ENCODE measurements at regions not wholly inside any gene's neighbourhood (a gene's known extent, or its start where the extent isn't known, plus 50 kb on each side); places are given as distances from the start of the nearest gene placed in this dataset.
"Not testable (repeated sequence)": the region's sequence is repeated elsewhere in the genome, so short reads cannot be mapped to it uniquely, and the experiment has no call there.

- TF ChIP-seq CTCF (IDR thresholded peaks at IDR 0.05; ENCODE audit: borderline replicate concordance, control extremely low read depth, extremely low read depth, insufficient read depth, missing control alignments), result no peak
- in situ Hi-C loops (cut with MboI; ENCODE audit: low sequenced_read_pairs, unreplicated experiment), result no loop called here
- no peak for DNase-seq (ENCODE audit: low spot score)
These were observed 268.8 kb upstream of the IRX1 start for GRCh38 chr5:3326841-3327232.

- in situ Hi-C loops (cut with MboI; ENCODE audit: low sequenced_read_pairs, unreplicated experiment), result no loop called here
- no peak for TF ChIP-seq CTCF (IDR thresholded peaks at IDR 0.05; ENCODE audit: borderline replicate concordance, control extremely low read depth, extremely low read depth, insufficient read depth, missing control alignments)
- DNase-seq (ENCODE audit: low spot score), result no peak
These were observed 269.4 kb upstream of the IRX1 start for GRCh38 chr5:3325972-3326840.

GRCh38 chr5:3325201-3325971, 270.2 kb upstream of the IRX1 start:
- DNase-seq (ENCODE audit: low spot score), result no peak
- TF ChIP-seq CTCF (IDR thresholded peaks at IDR 0.05; ENCODE audit: borderline replicate concordance, control extremely low read depth, extremely low read depth, insufficient read depth, missing control alignments), result no peak
- in situ Hi-C loops (cut with MboI; ENCODE audit: low sequenced_read_pairs, unreplicated experiment), result no loop called here

- no peak for DNase-seq (ENCODE audit: low spot score)
- TF ChIP-seq CTCF (IDR thresholded peaks at IDR 0.05; ENCODE audit: borderline replicate concordance, control extremely low read depth, extremely low read depth, insufficient read depth, missing control alignments), result no peak
- in situ Hi-C loops (cut with MboI; ENCODE audit: low sequenced_read_pairs, unreplicated experiment), result no loop called here
These were observed 271.1 kb upstream of the IRX1 start for GRCh38 chr5:3324421-3325101.

GRCh38 chr5:3323966-3324365, 271.7 kb upstream of the IRX1 start:
- DNase-seq (ENCODE audit: low spot score); in situ Hi-C loops (cut with MboI; ENCODE audit: low sequenced_read_pairs, unreplicated experiment): not testable (repeated sequence)

- in situ Hi-C loops (cut with MboI; ENCODE audit: low sequenced_read_pairs, unreplicated experiment), result no loop called here
- no peak for TF ChIP-seq CTCF (IDR thresholded peaks at IDR 0.05; ENCODE audit: borderline replicate concordance, control extremely low read depth, extremely low read depth, insufficient read depth, missing control alignments)
- DNase-seq (ENCODE audit: low spot score), result no peak
These were observed 272.5 kb upstream of the IRX1 start for GRCh38 chr5:3323144-3323543.
